ENCODE measurements at regions not wholly inside any gene's neighbourhood (a gene's known extent, or its start where the extent isn't known, plus 50 kb on each side); places are given as distances from the start of the nearest gene placed in this dataset.

DNA sequence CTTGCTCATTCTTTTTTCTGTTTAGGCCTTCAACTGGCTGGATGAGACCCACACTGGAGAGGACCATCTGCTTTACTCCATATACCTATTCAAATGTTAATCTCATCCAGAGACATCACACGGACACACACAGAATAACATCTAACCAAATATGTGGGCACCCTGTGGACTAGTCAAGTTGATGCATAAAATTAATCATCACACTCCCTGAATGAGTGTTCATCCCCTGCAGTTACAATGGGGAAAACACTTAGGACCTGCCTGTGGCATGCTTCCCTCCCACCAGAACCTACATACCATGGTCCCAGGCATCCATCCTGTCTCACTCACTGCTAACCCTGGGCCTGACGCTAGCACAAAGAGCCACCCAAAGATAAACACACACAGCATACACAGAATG, 112.8 kb upstream of the TEX51 start:
- Histone ChIP-seq H3K36me3 (no peaks in the 10 kb centered on the region), H3F3A (ENCODE audit: low read depth) (no peaks in the 10 kb centered on the region), H3K4me1 (no peaks in the 10 kb centered on the region), H3K9me3 (ENCODE audit: low read depth) (no peaks in the 10 kb centered on the region), H3K4me2 (no peak overlapping the region), H3K27me3 (no peaks in the 10 kb centered on the region), H3K27ac (no peak overlapping the region), H2AFZ (replicated peaks) (no peak overlapping the region), H3K9ac (no peak overlapping the region), H3K4me3 (no peak overlapping the region), H3K79me2 (ENCODE audit: low read depth) (no peaks in the 10 kb centered on the region), H4K20me1 (ENCODE audit: low read depth) (no peaks in the 10 kb centered on the region)
- TF ChIP-seq CTCF (IDR thresholded peaks at IDR 0.05) (no peak), EZH2phosphoT487 (IDR thresholded peaks at IDR 0.05) (no peak), EZH2 (IDR thresholded peaks at IDR 0.05) (no peak)
- H3K36me3 Mint-ChIP-seq = no peaks in the 10 kb centered on the region
- no peak for DNase-seq (ENCODE audit: low spot score)
- peaks cover 12% of the 10 kb centered on the region for H3K27me3 Mint-ChIP-seq (ENCODE audit: insufficient read depth, low read depth)
- peak overlapping the region; percentile 43 for H3K27ac Mint-ChIP-seq
- H3K4me1 Mint-ChIP-seq = peaks cover 3% of the 10 kb centered on the region
- no peak overlapping the region for H3K4me3 Mint-ChIP-seq
- no peaks in the 10 kb centered on the region for H3K9me3 Mint-ChIP-seq

DNA sequence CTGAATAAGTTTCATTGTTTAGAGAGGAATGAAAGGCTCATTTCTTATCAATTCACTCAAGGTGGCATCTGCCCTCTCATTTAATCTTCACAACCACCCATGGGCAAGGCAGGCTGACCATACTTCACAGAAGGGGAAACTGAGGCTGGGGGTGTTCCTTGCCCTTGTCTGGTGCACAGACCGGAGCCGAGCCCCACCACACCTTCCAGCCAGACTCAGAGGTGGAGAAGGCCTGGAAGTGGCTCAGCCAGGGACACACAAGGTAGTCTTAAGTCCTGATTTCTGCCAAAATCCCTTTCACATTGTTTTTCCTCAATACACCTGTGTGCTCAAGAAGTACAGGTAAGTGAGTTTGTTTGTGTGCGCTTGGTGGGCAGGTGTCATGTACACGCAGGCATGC, 111.9 kb upstream of the TEX51 start:
- H3K79me2 ChIP-seq (ENCODE audit: low read depth) = no peaks in the 10 kb centered on the region
- no peaks in the 10 kb centered on the region for H3K9me3 Mint-ChIP-seq
- no peaks in the 10 kb centered on the region for H3K9me3 ChIP-seq (ENCODE audit: low read depth)
- no peaks in the 10 kb centered on the region for H3K27me3 ChIP-seq
- H4K20me1 ChIP-seq (ENCODE audit: low read depth) = no peaks in the 10 kb centered on the region
- H3K4me3 Mint-ChIP-seq = no peak overlapping the region
- H3K4me3 ChIP-seq = no peak overlapping the region
- no peak overlapping the region for H3K27ac ChIP-seq
- H3K4me1 Mint-ChIP-seq = peaks cover 3% of the 10 kb centered on the region
- peaks cover 11% of the 10 kb centered on the region for H3K27me3 Mint-ChIP-seq (ENCODE audit: insufficient read depth, low read depth)
- H3K4me2 ChIP-seq = no peak overlapping the region
- no peaks in the 10 kb centered on the region for H3K36me3 ChIP-seq
- no peak overlapping the region for H3K9ac ChIP-seq
- TF ChIP-seq EZH2phosphoT487 (IDR thresholded peaks at IDR 0.05) (no peak), CTCF (IDR thresholded peaks at IDR 0.05) (no peak), EZH2 (IDR thresholded peaks at IDR 0.05) (no peak)
- peak overlapping the region; percentile 29 for H3K27ac Mint-ChIP-seq
- no peaks in the 10 kb centered on the region for H3F3A ChIP-seq (ENCODE audit: low read depth)
- H3K36me3 Mint-ChIP-seq = no peaks in the 10 kb centered on the region
- no peaks in the 10 kb centered on the region for H3K4me1 ChIP-seq
- DNase-seq (ENCODE audit: low spot score) = no peak
- H2AFZ ChIP-seq (replicated peaks) = no peak overlapping the region

DNA sequence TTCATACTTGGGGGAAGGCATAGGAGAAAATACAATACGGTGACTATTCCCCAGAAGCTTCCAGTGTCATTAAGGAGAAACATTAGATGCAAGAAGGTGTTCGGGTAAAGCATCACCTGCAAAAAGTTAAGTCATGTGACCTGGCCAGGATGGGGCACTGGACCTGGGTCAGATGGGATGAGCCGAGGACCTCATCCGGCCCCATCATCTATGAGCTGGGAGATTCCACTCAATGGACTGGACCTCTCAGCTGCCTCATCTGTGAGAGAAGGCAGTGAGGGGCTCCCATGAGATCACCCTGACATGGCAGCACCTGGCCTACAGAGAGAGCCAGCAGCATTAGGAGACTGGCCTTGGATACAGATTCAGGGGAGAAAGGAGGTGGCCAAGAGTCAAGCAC, 111.4 kb upstream of the TEX51 start:
- Histone ChIP-seq H4K20me1 (ENCODE audit: low read depth) (no peaks in the 10 kb centered on the region), H3K4me3 (no peak overlapping the region), H3K9me3 (ENCODE audit: low read depth) (no peaks in the 10 kb centered on the region), H3K36me3 (no peaks in the 10 kb centered on the region), H3K27me3 (no peaks in the 10 kb centered on the region), H3F3A (ENCODE audit: low read depth) (no peaks in the 10 kb centered on the region), H3K4me1 (no peaks in the 10 kb centered on the region), H3K9ac (no peak overlapping the region), H3K79me2 (ENCODE audit: low read depth) (no peaks in the 10 kb centered on the region), H2AFZ (replicated peaks) (no peak overlapping the region), H3K4me2 (no peak overlapping the region), H3K27ac (no peak overlapping the region)
- Mint-ChIP-seq H3K36me3 (no peaks in the 10 kb centered on the region), H3K9me3 (no peaks in the 10 kb centered on the region), H3K4me3 (no peak overlapping the region), H3K27me3 (ENCODE audit: insufficient read depth, low read depth) (peaks cover 8% of the 10 kb centered on the region), H3K4me1 (peaks cover 3% of the 10 kb centered on the region), H3K27ac (no peak overlapping the region)
- DNase-seq (ENCODE audit: low spot score) = no peak
- TF ChIP-seq EZH2 (IDR thresholded peaks at IDR 0.05) (no peak), EZH2phosphoT487 (IDR thresholded peaks at IDR 0.05) (no peak), CTCF (IDR thresholded peaks at IDR 0.05) (no peak)

GRCh38 chr2:126788113-126788512, 110.6 kb upstream of the TEX51 start:
- no peaks in the 10 kb centered on the region for H3K27me3 ChIP-seq
- H3K27ac ChIP-seq = no peak overlapping the region
- H3K36me3 ChIP-seq = no peaks in the 10 kb centered on the region
- DNase-seq (ENCODE audit: low spot score) = no peak
- H3K4me2 ChIP-seq = no peak overlapping the region
- H3K36me3 Mint-ChIP-seq = no peaks in the 10 kb centered on the region
- no peaks in the 10 kb centered on the region for H3K79me2 ChIP-seq (ENCODE audit: low read depth)
- H3K27ac Mint-ChIP-seq = no peak overlapping the region
- no peak overlapping the region for H3K4me3 Mint-ChIP-seq
- peaks cover 8% of the 10 kb centered on the region for H3K27me3 Mint-ChIP-seq (ENCODE audit: insufficient read depth, low read depth)
- no peaks in the 10 kb centered on the region for H3K4me1 ChIP-seq
- no peaks in the 10 kb centered on the region for H3F3A ChIP-seq (ENCODE audit: low read depth)
- no peak for TF ChIP-seq EZH2 (IDR thresholded peaks at IDR 0.05)
- TF ChIP-seq EZH2phosphoT487 (IDR thresholded peaks at IDR 0.05) = no peak
- no peak for TF ChIP-seq CTCF (IDR thresholded peaks at IDR 0.05)
- H3K4me1 Mint-ChIP-seq = peaks cover 3% of the 10 kb centered on the region
- H3K9me3 ChIP-seq (ENCODE audit: low read depth) = no peaks in the 10 kb centered on the region
- no peak overlapping the region for H2AFZ ChIP-seq (replicated peaks)
- no peak overlapping the region for H3K9ac ChIP-seq
- no peaks in the 10 kb centered on the region for H3K9me3 Mint-ChIP-seq
- no peak overlapping the region for H3K4me3 ChIP-seq
- no peaks in the 10 kb centered on the region for H4K20me1 ChIP-seq (ENCODE audit: low read depth)
